ENCODE measurements at regions not wholly inside any gene's neighbourhood (a gene's known extent, or its start where the extent isn't known, plus 50 kb on each side); places are given as distances from the start of the nearest gene placed in this dataset.
"Not testable (repeated sequence)": the region's sequence is repeated elsewhere in the genome, so short reads cannot be mapped to it uniquely, and the experiment has no call there.

GRCh38 chr21:18553786-18554185 lies 150.2 kb upstream of the TMPRSS15 start:
- DNase-seq, result no peak

GRCh38 chr21:18567770-18568169 lies 164.2 kb upstream of the TMPRSS15 start:
- DNase-seq, result not testable (repeated sequence)

GRCh38 chr21:18588001-18588662 lies 184.5 kb upstream of the TMPRSS15 start:
- no peak for DNase-seq

GRCh38 chr21:18601146-18601545 lies 197.6 kb upstream of the TMPRSS15 start:
- no peak for DNase-seq

GRCh38 chr21:18602711-18603110 lies 199.1 kb upstream of the TMPRSS15 start:
- DNase-seq, result no peak

- DNase-seq, result no peak
These were observed 199.7 kb upstream of the TMPRSS15 start for GRCh38 chr21:18603261-18603660.

- DNase-seq, result no peak
These were observed 200.4 kb upstream of the TMPRSS15 start for GRCh38 chr21:18603980-18604379.

- no peak for DNase-seq
These were observed 204.6 kb upstream of the TMPRSS15 start for GRCh38 chr21:18608226-18608625.

GRCh38 chr21:18614303-18614702 lies 210.7 kb upstream of the TMPRSS15 start:
- no peak for DNase-seq

- DNase-seq, result no peak
These were observed 213.7 kb upstream of the TMPRSS15 start for GRCh38 chr21:18617291-18617690.

- DNase-seq, result no peak
These were observed 216.9 kb upstream of the TMPRSS15 start for GRCh38 chr21:18620436-18620835.

- DNase-seq, result no peak
These were observed 218.8 kb upstream of the TMPRSS15 start for GRCh38 chr21:18622383-18622782.

- DNase-seq, result no peak
These were observed 226.9 kb upstream of the TMPRSS15 start for GRCh38 chr21:18630446-18630845.

- no peak for DNase-seq
These were observed 233.3 kb upstream of the TMPRSS15 start for GRCh38 chr21:18636897-18637296.

GRCh38 chr21:18646116-18646515 lies 242.5 kb upstream of the TMPRSS15 start:
- DNase-seq, result no peak

- no peak for DNase-seq
These were observed 252.3 kb upstream of the TMPRSS15 start for GRCh38 chr21:18655931-18656330.

GRCh38 chr21:18661842-18662241 lies 258.3 kb upstream of the TMPRSS15 start:
- DNase-seq, result no peak

- no peak for DNase-seq
These were observed 260.1 kb upstream of the TMPRSS15 start for GRCh38 chr21:18663663-18664062.

- DNase-seq, result no peak
These were observed 263.1 kb upstream of the TMPRSS15 start for GRCh38 chr21:18666725-18667124.

- DNase-seq, result no peak
These were observed 270.2 kb upstream of the TMPRSS15 start for GRCh38 chr21:18673789-18674188.

- DNase-seq, result no peak
These were observed 274.0 kb upstream of the TMPRSS15 start for GRCh38 chr21:18677632-18678031.

GRCh38 chr21:18705971-18706370 lies 302.4 kb upstream of the TMPRSS15 start:
- DNase-seq, result no peak

- DNase-seq, result no peak
These were observed 308.1 kb upstream of the TMPRSS15 start for GRCh38 chr21:18711662-18712061.

- no peak for DNase-seq
These were observed 312.0 kb upstream of the TMPRSS15 start for GRCh38 chr21:18715606-18716005.

- no peak for DNase-seq
These were observed 313.1 kb upstream of the TMPRSS15 start for GRCh38 chr21:18716578-18717138.
